Neural cell (in vitro differentiated cells): ENCODE measurements at regions not wholly inside any gene's neighbourhood (a gene's known extent, or its start where the extent isn't known, plus 50 kb on each side); places are given as distances from the start of the nearest gene placed in this dataset.

Experiments
- H2AFZ ChIP-seq: fragments of 200-600, 300-800 bp; sonication (generic), shearing (Covaris generic); 2 replicates; pipeline ENCODE4 v1.6.0; 2014; ENCODE audit warnings: low read depth, mild to moderate bottlenecking, antibody characterized with exemption, low read length, moderate library complexity
- H3F3A ChIP-seq: fragments of 200-600 bp; shearing (Covaris generic); 2 replicates; pipeline ENCODE4 v1.6.1; 2016; ENCODE audit warnings: mild to moderate bottlenecking, moderate library complexity, mixed read lengths, antibody characterized with exemption, low read length; ENCODE audit not compliant: insufficient read depth, poor library complexity, severe bottlenecking
- H3K27ac ChIP-seq: fragments of 200-600, 300-800 bp; sonication (generic), shearing (Covaris generic); 2 replicates; pipeline ENCODE4 v1.5.1; 2014; ENCODE audit warnings: mild to moderate bottlenecking, low read length, moderate library complexity
- H3K27me3 ChIP-seq: fragments of 300-800, 200-600 bp; sonication (generic), shearing (Covaris generic); 2 replicates; pipeline ENCODE4 v1.6.0; 2014; ENCODE audit warnings: mild to moderate bottlenecking, low read depth, low read length, moderate library complexity; ENCODE audit not compliant: insufficient read depth
- H3K36me3 ChIP-seq: fragments of 300-800, 200-600 bp; sonication (generic), shearing (Covaris generic); 2 replicates; pipeline ENCODE4 v1.5.1; 2014; ENCODE audit warnings: mild to moderate bottlenecking, antibody characterized with exemption, low read length, moderate library complexity; ENCODE audit not compliant: insufficient read depth
- H3K4me2 ChIP-seq: fragments of 300-800, 200-600 bp; sonication (generic), shearing (Covaris generic); 2 replicates; pipeline ENCODE4 v1.6.0; 2014; ENCODE audit warnings: mild to moderate bottlenecking, low read length
- H3K4me3 ChIP-seq: fragments of 300-800, 200-600 bp; sonication (generic), shearing (Covaris generic); 2 replicates; pipeline ENCODE4 v1.5.1; 2014; ENCODE audit warnings: mild to moderate bottlenecking, low read length, moderate library complexity
- H3K79me2 ChIP-seq: fragments of 200-600 bp; shearing (Covaris generic); replicated peaks from 2 replicates; pipeline ENCODE4 v1.6.0; 2014; ENCODE audit warnings: mild to moderate bottlenecking, low read length, moderate library complexity; ENCODE audit not compliant: insufficient read depth
- H3K9ac ChIP-seq: fragments of 300-800, 200-600 bp; sonication (generic), shearing (Covaris generic); 2 replicates; pipeline ENCODE4 v1.6.1; 2016; ENCODE audit warnings: mild to moderate bottlenecking, low read length, mixed read lengths
- H3K9me2 ChIP-seq: fragments of 200-600 bp; shearing (Covaris generic); 2 replicates; pipeline ENCODE4 v1.6.1; 2016; ENCODE audit warnings: mild to moderate bottlenecking, low read length, mixed read lengths; ENCODE audit not compliant: insufficient read depth
- H3K9me3 ChIP-seq: fragments of 200-600, 300-800 bp; sonication (generic), shearing (Covaris generic); 2 replicates; pipeline ENCODE4 v1.6.1; 2016; ENCODE audit warnings: mild to moderate bottlenecking, mixed run types, low read length, moderate library complexity, mixed read lengths
- H4K20me1 ChIP-seq: fragments of 200-600 bp; shearing (Covaris generic); 2 replicates; pipeline ENCODE4 v1.6.1; 2016; ENCODE audit warnings: mild to moderate bottlenecking, mixed run types; ENCODE audit not compliant: insufficient read depth
- CTCF ChIP-seq: fragments of 450-650 bp; IDR thresholded peaks from 2 replicates; pipeline ENCODE4 v1.5.1; 2014; ENCODE audit warnings: antibody characterized with exemption, mild to moderate bottlenecking, moderate library complexity; ENCODE audit not compliant: poor library complexity, severe bottlenecking
- EP300 ChIP-seq: fragments of 450-650 bp; conservative IDR thresholded peaks from 2 replicates; pipeline ENCODE4 v1.6.1; 2014; ENCODE audit warnings: antibody characterized with exemption, mild to moderate bottlenecking, moderate library complexity; ENCODE audit not compliant: poor library complexity, severe bottlenecking
- EZH2 ChIP-seq: fragments of 200-600, 300-800 bp; shearing (Covaris generic), sonication (generic); IDR thresholded peaks from 2 replicates; pipeline ENCODE4 v1.6.1; 2014; ENCODE audit warnings: antibody characterized with exemption, low read length, borderline replicate concordance, mild to moderate bottlenecking; ENCODE audit not compliant: insufficient read depth, poor library complexity, severe bottlenecking
- MXI1 ChIP-seq: fragments of 450-650 bp; conservative IDR thresholded peaks from 2 replicates; pipeline ENCODE4 v1.6.1; 2014; ENCODE audit warnings: antibody characterized with exemption, mild to moderate bottlenecking; ENCODE audit not compliant: poor library complexity, severe bottlenecking
- POLR2AphosphoS5 ChIP-seq: IDR thresholded peaks from 2 replicates; pipeline ENCODE4 v1.6.1; 2012
- RAD21 ChIP-seq: fragments of 450-650 bp; conservative IDR thresholded peaks from 2 replicates; pipeline ENCODE4 v1.6.1; 2014; ENCODE audit warnings: antibody characterized with exemption, mild to moderate bottlenecking, moderate library complexity
- REST ChIP-seq: IDR thresholded peaks from 2 replicates; pipeline ENCODE4 v1.6.1; 2012; ENCODE audit warnings: borderline replicate concordance
- SMC3 ChIP-seq: fragments of 450-650 bp; conservative IDR thresholded peaks from 2 replicates; pipeline ENCODE4 v1.6.1; 2014; ENCODE audit warnings: antibody characterized with exemption, mild to moderate bottlenecking, moderate library complexity; ENCODE audit not compliant: poor library complexity
- TAF1 ChIP-seq: IDR thresholded peaks from 2 replicates; pipeline ENCODE4 v1.6.1; 2012; ENCODE audit warnings: low read depth

- Histone ChIP-seq H4K20me1 (no peaks in the 10 kb centered on the region), H3K27ac (no peak overlapping the region), H3K79me2 (no peaks in the 10 kb centered on the region), H3F3A (no peaks in the 10 kb centered on the region), H3K9me2 (no peaks in the 10 kb centered on the region), H3K27me3 (no peaks in the 10 kb centered on the region), H3K9me3 (no peaks in the 10 kb centered on the region), H3K4me3 (no peak overlapping the region), H3K4me2 (no peak overlapping the region), H3K9ac (no peak overlapping the region), H3K36me3 (no peaks in the 10 kb centered on the region), H2AFZ (no peak overlapping the region)
- TF ChIP-seq EZH2, result no peak
- TF ChIP-seq POLR2AphosphoS5, result no peak
- no peak for TF ChIP-seq MXI1
- TF ChIP-seq SMC3, result no peak
- no peak for TF ChIP-seq CTCF
- no peak for TF ChIP-seq RAD21
- no peak for TF ChIP-seq EP300
- TF ChIP-seq TAF1, result no peak
- no peak for TF ChIP-seq REST
Observed at GRCh38 chr2:238646803-238647202, 201.1 kb upstream of the TWIST2 start.

- Histone ChIP-seq H3K36me3 (no peaks in the 10 kb centered on the region), H3K27ac (no peak overlapping the region), H3K9me3 (no peaks in the 10 kb centered on the region), H4K20me1 (no peaks in the 10 kb centered on the region), H3K4me2 (no peak overlapping the region), H3K9me2 (no peaks in the 10 kb centered on the region), H3F3A (no peaks in the 10 kb centered on the region), H3K4me3 (no peak overlapping the region), H3K27me3 (no peaks in the 10 kb centered on the region), H3K9ac (no peak overlapping the region), H3K79me2 (no peaks in the 10 kb centered on the region), H2AFZ (no peak overlapping the region)
- no peak for TF ChIP-seq EP300
- TF ChIP-seq SMC3, result no peak
- no peak for TF ChIP-seq CTCF
- no peak for TF ChIP-seq REST
- TF ChIP-seq MXI1, result no peak
- TF ChIP-seq EZH2, result no peak
- no peak for TF ChIP-seq RAD21
- no peak for TF ChIP-seq POLR2AphosphoS5
- TF ChIP-seq TAF1, result no peak
Observed at GRCh38 chr2:238649123-238649522, 198.8 kb upstream of the TWIST2 start.
